Spleen (tissue), 7 donors: ENCODE measurements at regions not wholly inside any gene's neighbourhood (a gene's known extent, or its start where the extent isn't known, plus 50 kb on each side); places are given as distances from the start of the nearest gene placed in this dataset.

ENCODE experiments used
- POLR2A ChIP-seq, 3 donors: fragments of 450-650 bp; IDR thresholded peaks; one replicate each; pipeline ENCODE4 v1.5.1; 2017; ENCODE audit warnings: antibody characterized with exemption in 3 of 3, mild to moderate bottlenecking in 1 of 3
- TF ChIP-seq, protein P1 (sequence below), 11 experiments: fragments of 200-600 bp in 7 of 11; fragments of 450-650 bp in 4 of 11; sonication (generic) in 4 of 11; IDR thresholded peaks in 8 of 11; conservative IDR thresholded peaks in 3 of 11; 1 replicate in 7 of 11; 2 replicates in 4 of 11; pipeline versions ENCODE4 v1.4.0 to v1.8.0; 2016 to 2021; ENCODE audit warnings: antibody characterized with exemption in 11 of 11, inconsistent platforms in 4 of 11, mild to moderate bottlenecking in 1 of 11
- donor health status: DM: no; HTN: no; CAD: no; lungs with moderate emphysema.
- donor health status: DM: no; HTN: no; CAD: no.
- donor health status: DM: no; HTN: no; CAD: no.

DNA sequence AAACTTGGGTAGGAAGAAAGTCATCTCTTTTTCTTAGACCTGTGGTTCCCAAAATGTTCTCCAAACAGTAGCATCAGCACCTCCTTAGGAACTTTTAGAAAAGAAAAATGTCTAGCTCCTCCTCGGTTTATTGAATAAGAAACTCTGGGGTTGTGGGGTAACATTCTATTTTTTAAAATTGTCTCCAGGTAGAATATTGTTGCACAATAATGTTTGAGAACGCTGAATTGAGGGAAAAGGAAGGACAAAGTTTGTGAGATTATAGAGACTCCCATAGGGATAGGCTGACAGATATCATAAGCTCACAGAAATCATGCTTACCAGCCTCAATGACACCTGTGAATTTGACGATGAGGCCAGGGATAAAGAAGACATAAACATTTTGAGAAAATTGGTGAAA, 1199.0 kb upstream of the CDH6 start:
- TF ChIP-seq, protein P1, sequence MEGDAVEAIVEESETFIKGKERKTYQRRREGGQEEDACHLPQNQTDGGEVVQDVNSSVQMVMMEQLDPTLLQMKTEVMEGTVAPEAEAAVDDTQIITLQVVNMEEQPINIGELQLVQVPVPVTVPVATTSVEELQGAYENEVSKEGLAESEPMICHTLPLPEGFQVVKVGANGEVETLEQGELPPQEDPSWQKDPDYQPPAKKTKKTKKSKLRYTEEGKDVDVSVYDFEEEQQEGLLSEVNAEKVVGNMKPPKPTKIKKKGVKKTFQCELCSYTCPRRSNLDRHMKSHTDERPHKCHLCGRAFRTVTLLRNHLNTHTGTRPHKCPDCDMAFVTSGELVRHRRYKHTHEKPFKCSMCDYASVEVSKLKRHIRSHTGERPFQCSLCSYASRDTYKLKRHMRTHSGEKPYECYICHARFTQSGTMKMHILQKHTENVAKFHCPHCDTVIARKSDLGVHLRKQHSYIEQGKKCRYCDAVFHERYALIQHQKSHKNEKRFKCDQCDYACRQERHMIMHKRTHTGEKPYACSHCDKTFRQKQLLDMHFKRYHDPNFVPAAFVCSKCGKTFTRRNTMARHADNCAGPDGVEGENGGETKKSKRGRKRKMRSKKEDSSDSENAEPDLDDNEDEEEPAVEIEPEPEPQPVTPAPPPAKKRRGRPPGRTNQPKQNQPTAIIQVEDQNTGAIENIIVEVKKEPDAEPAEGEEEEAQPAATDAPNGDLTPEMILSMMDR (IDR thresholded peaks at IDR 0.05 in 8 of 11, conservative IDR thresholded peaks at IDR 0.05 in 3 of 11) = no peak
- no peak for TF ChIP-seq POLR2A (IDR thresholded peaks at IDR 0.05)
